ENCODE measurements at regions not wholly inside any gene's neighbourhood (a gene's known extent, or its start where the extent isn't known, plus 50 kb on each side); places are given as distances from the start of the nearest gene placed in this dataset.
"Not testable (repeated sequence)": the region's sequence is repeated elsewhere in the genome, so short reads cannot be mapped to it uniquely, and the experiment has no call there.

GRCh38 chr2:139759000-139759505 lies 978.9 kb upstream of the NXPH2 start:
- no peak for DNase-seq (ENCODE audit: low read depth)

GRCh38 chr2:139746901-139747300 lies 966.7 kb upstream of the NXPH2 start:
- no peak overlapping the region for H3K4me3 ChIP-seq (ENCODE audit: low read depth, low read length)
- DNase-seq (ENCODE audit: low read depth): no peak

More at GRCh38 chr2:139759000-139759505, 978.9 kb upstream of the NXPH2 start:
- H3K4me3 ChIP-seq (ENCODE audit: low read depth, low read length): no peak overlapping the region

- no peak overlapping the region for H3K4me3 ChIP-seq (ENCODE audit: low read depth, low read length)
- DNase-seq (ENCODE audit: low read depth): no peak
Observed at GRCh38 chr2:139744273-139744672, 964.1 kb upstream of the NXPH2 start.

- no peak overlapping the region for H3K4me3 ChIP-seq (ENCODE audit: low read depth, low read length)
Observed at GRCh38 chr2:139742216-139743172, 962.3 kb upstream of the NXPH2 start.

GRCh38 chr2:139737659-139738058 lies 957.5 kb upstream of the NXPH2 start:
- DNase-seq (ENCODE audit: low read depth): no peak
- H3K4me3 ChIP-seq (ENCODE audit: low read depth, low read length): no peak overlapping the region

More at GRCh38 chr2:139742216-139743172, 962.3 kb upstream of the NXPH2 start:
- DNase-seq (ENCODE audit: low read depth): no peak

- no peak overlapping the region for H3K4me3 ChIP-seq (ENCODE audit: low read depth, low read length)
- DNase-seq (ENCODE audit: low read depth): no peak
Observed at GRCh38 chr2:139730197-139730596, 950.0 kb upstream of the NXPH2 start.

GRCh38 chr2:139721411-139721995 lies 941.3 kb upstream of the NXPH2 start:
- no peak overlapping the region for H3K4me3 ChIP-seq (ENCODE audit: low read depth, low read length)
- no peak for DNase-seq (ENCODE audit: low read depth)

- no peak for DNase-seq (ENCODE audit: low read depth)
- no peak overlapping the region for H3K4me3 ChIP-seq (ENCODE audit: low read depth, low read length)
Observed at GRCh38 chr2:139720056-139720455, 939.9 kb upstream of the NXPH2 start.

- no peak overlapping the region for H3K4me3 ChIP-seq (ENCODE audit: low read depth, low read length)
- no peak for DNase-seq (ENCODE audit: low read depth)
Observed at GRCh38 chr2:139704606-139705005, 924.4 kb upstream of the NXPH2 start.

GRCh38 chr2:139694327-139694726 lies 914.1 kb upstream of the NXPH2 start:
- no peak overlapping the region for H3K4me3 ChIP-seq (ENCODE audit: low read depth, low read length)
- DNase-seq (ENCODE audit: low read depth): no peak

GRCh38 chr2:139686205-139686604 lies 906.0 kb upstream of the NXPH2 start:
- DNase-seq (ENCODE audit: low read depth): no peak

GRCh38 chr2:139685090-139685983 lies 905.1 kb upstream of the NXPH2 start:
- H3K4me3 ChIP-seq (ENCODE audit: low read depth, low read length): no peak overlapping the region
- no peak for DNase-seq (ENCODE audit: low read depth)

More at GRCh38 chr2:139686205-139686604, 906.0 kb upstream of the NXPH2 start:
- no peak overlapping the region for H3K4me3 ChIP-seq (ENCODE audit: low read depth, low read length)

- no peak for DNase-seq (ENCODE audit: low read depth)
- no peak overlapping the region for H3K4me3 ChIP-seq (ENCODE audit: low read depth, low read length)
Observed at GRCh38 chr2:139684286-139684860, 904.2 kb upstream of the NXPH2 start.

GRCh38 chr2:139674577-139674976 lies 894.4 kb upstream of the NXPH2 start:
- no peak for DNase-seq (ENCODE audit: low read depth)
- no peak overlapping the region for H3K4me3 ChIP-seq (ENCODE audit: low read depth, low read length)

GRCh38 chr2:139673447-139673846 lies 893.3 kb upstream of the NXPH2 start:
- DNase-seq (ENCODE audit: low read depth); H3K4me3 ChIP-seq (ENCODE audit: low read depth, low read length): not testable (repeated sequence)

GRCh38 chr2:139669675-139670074 lies 889.5 kb upstream of the NXPH2 start:
- no peak for DNase-seq (ENCODE audit: low read depth)
- no peak overlapping the region for H3K4me3 ChIP-seq (ENCODE audit: low read depth, low read length)

GRCh38 chr2:139652385-139652784 lies 872.2 kb upstream of the NXPH2 start:
- no peak for DNase-seq (ENCODE audit: low read depth)
- no peak overlapping the region for H3K4me3 ChIP-seq (ENCODE audit: low read depth, low read length)

GRCh38 chr2:139645617-139646016 lies 865.4 kb upstream of the NXPH2 start:
- no peak overlapping the region for H3K4me3 ChIP-seq (ENCODE audit: low read depth, low read length)
- DNase-seq (ENCODE audit: low read depth): no peak

GRCh38 chr2:139643139-139643538 lies 862.9 kb upstream of the NXPH2 start:
- DNase-seq (ENCODE audit: low read depth): no peak

More at GRCh38 chr2:139643139-139643538, 862.9 kb upstream of the NXPH2 start:
- H3K4me3 ChIP-seq (ENCODE audit: low read depth, low read length): no peak overlapping the region
